ENCODE measurements at regions not wholly inside any gene's neighbourhood (a gene's known extent, or its start where the extent isn't known, plus 50 kb on each side); places are given as distances from the start of the nearest gene placed in this dataset.
"Not testable (repeated sequence)": the region's sequence is repeated elsewhere in the genome, so short reads cannot be mapped to it uniquely, and the experiment has no call there.

- DNase-seq = no peak
Measured at GRCh38 chr6:11885159-11885558, 106.6 kb upstream of the ADTRP start.

DNA sequence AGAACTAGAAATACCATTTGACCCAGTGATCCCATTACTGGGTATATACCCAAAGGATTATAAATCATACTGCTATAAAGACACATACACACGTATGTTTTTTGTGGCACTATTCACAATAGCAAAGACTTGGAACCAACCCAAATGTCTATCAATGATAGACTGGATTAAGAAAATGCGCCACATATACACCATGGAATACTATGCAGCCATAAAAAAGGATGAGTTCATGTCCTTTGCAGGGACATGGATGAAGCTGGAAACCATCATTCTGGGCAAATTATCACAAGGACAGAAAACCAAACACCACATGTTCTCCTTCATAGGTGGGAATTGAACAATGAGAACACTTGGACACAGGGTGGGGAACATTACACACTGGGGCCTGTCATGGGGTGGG is 104.9 kb upstream of the ADTRP start:
- not testable (repeated sequence) for DNase-seq

- not testable (repeated sequence) for DNase-seq
Measured at GRCh38 chr6:11880156-11880555, 101.6 kb upstream of the ADTRP start.

DNA sequence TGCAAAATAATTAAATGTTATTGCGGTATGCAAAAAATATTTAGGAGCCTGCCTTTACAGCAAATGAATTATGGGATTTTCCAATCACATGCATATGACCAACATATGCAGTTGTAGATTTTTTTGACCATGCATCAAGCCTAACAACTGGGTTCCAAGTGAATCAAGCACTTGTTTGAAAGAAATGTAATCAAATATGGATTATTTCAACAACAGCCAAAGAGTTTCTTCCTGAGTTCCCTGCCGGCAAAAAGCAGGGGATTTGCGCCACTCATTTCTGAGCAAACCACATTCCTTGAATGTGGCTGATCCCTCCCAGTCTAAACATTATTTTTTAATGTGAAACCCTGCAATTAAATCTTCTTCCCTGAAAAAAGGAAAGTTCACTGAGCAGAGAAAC is 100.1 kb upstream of the ADTRP start:
- DNase-seq = no peak

DNA sequence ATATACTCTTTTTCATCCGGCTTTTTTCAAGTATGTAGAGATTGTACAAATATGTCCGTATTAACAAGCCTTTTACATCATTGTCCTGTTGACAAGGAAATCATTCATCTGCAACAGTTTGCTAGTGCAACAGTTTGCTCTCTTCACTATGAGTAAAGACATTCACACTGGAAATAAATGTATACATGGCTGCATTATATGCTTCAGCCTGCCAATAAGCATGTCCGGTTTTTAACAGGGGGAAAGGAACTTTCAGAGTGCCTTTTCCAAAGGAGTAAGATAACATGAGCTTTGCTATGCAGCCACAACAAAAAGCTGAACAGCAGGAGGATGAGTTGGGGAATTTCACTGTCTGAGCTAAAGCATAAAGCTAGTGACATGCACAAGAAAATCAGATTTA is 99.4 kb upstream of the ADTRP start:
- no peak for DNase-seq

DNA sequence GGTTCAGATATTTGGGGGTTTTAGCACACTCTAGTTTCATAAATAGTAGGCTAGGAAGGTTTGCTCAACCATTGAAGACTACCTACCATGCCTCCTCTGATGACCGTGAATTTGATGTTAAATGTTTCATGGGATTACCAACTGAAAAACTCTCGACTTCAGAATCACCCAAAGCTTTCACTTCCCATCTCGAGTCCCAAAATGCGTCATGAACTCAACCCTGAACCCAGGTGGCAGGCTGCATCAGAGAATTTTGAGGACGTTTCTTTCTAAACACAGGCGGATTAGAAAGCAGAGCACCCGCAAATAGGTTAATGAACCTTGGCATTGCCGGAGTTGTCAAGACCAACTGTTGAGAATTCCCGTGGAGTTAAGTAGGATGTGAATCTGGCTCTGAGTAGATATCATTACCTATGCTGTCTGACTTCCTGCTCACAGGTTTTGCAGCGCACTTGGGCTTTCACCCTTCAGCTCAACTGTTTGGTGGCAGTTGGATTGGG is 98.4 kb upstream of the ADTRP start:
- no peak for DNase-seq

DNA sequence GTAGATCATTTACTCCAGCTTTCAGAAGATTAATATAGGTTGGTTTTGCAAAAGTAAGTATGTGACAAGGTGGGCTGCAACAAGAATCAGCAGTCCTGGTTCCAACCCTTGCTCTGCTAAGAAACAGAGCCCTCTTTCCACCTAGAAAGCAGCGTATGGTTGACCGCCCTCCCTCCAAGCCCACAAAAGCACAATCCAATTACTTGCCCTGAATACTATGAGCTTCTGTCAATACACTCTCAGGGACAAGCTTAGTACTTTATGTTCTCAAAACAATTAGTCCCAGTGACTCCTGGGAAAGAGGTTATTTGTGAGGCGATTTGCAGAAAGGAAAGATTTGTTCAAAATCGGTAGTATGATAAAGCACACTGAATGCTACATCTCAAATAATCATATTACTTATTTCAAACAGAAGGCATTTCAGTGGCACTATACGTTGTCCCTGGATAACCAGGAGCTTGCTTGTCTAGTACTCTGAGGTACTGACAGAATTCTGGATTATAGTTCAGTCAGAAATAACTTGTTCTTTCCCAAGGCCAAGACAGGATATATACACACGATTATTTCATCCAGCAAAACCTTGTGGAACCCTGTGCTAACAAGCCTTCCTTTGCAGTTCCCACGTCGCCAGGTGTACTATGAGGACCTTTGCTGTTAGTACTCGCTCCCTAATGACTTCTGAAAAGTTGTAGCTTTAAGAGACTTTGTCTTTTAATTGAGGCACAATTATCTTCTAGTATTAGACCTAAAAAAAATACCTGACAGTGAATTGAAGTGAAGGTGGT is 96.9 kb upstream of the ADTRP start:
- no peak for DNase-seq

DNA sequence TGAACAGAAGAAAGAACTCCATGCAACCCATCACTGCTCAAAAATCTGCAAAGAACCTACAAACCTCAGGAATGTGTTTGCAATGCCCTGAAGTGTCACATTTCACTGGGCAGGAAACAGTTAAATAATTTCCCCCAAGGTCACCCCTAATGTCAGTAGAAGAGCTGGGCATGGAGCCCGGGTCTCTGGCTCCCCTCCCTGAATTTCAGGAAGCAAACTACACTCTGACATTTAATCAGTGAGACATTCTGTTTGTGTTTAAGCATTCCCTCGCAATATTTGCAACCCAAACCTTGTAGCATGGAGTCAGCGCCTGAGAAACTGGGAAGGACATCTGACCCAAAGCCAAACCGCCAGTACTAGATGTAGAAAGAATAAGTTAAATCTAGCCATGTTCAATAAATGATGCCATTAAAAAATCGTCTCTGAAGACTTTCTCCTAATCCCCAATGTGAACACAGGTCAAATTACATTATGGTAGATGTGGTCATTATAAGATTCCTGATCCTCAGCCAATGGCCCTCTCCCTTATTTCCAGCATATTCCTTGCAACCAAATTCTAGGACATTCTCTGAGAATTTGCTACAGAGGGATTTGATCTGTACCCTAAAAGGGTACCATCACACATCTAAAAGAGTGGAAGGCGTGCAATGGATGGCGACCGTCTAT is 91.2 kb upstream of the ADTRP start:
- no peak for DNase-seq

DNA sequence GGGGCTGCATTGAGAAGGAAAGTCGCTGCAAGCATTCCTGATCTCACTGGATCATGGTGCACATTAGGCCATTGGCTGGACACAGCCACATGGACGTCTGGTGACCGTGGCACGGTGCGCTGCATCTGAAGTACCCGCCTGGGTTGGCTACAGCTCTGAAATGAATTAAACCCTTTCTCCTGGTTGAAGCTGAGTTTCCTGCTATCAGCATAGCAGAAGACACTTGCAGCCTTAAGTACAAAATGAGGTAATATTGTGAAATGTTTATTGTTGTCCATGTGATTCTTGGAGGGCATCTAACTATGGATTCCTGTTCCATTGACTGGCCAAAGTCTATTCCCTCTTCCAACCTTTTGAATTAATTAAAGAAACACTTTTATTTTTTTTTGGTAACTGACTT is 89.8 kb upstream of the ADTRP start:
- DNase-seq = no peak

GRCh38 chr6:11865680-11866300 is 87.2 kb upstream of the ADTRP start:
- DNase-seq = no peak

GRCh38 chr6:11858439-11858838 is 79.8 kb upstream of the ADTRP start:
- no peak for DNase-seq

DNA sequence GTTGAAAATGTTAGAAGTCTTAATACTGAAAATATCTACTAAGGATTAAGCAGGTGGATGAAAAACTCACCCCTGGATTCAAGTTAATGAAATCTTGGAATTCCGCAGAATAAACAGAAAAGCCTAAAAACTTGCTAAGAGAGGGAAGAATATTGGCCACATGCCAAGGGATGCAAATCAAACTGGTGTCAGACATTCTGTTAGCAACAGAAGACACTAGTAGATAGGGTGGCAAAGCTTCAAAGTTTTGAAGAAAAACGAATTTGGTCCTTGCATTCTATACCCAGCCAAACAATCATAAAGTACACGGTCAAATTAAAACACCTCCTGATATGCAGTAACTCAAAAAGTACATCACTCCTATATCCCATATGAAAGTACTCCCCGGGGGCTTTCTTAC is 77.1 kb upstream of the ADTRP start:
- no peak for DNase-seq

DNA sequence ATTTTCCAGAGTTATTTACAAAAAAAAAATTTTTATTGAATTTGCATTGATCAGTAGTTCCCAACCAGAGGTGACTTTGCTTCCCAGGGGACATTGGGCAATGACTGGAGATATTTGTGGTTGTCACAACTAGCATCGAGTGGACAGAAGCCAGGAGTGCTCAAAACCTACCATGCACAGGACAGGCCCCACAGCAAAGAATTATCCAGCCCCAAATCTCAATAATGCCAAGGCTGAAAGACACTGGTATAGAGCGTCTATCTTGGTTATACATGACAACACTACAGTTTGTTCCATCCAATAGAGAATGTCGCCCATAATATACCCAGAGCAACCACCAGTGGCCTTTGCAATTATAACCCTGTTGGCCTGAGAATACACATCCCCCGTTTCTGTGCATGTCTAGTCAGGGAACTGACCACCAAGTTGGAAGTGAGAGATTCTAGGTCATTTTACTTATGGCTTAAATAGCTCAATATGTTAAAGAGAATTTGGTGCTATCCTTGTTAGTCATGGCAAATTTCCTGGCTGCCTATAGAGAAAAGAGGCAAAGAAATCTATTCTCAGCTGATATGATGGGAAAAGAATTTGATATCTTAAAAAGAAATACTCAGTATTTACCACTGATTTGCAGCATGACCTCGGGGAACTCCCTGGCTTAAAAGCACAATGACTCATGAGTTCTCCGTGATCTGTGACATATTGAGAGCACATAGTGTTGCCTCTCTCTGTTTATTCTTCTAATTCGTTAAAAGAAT is 76.0 kb upstream of the ADTRP start:
- no peak for DNase-seq

GRCh38 chr6:11853678-11854407 is 75.2 kb upstream of the ADTRP start:
- no peak for DNase-seq

- DNase-seq = no peak
Measured at GRCh38 chr6:11852061-11852651, 73.6 kb upstream of the ADTRP start.

- DNase-seq = no peak
Measured at GRCh38 chr6:11851387-11851786, 72.8 kb upstream of the ADTRP start.

- no peak for DNase-seq
Measured at GRCh38 chr6:11848852-11849731, 70.5 kb upstream of the ADTRP start.

DNA sequence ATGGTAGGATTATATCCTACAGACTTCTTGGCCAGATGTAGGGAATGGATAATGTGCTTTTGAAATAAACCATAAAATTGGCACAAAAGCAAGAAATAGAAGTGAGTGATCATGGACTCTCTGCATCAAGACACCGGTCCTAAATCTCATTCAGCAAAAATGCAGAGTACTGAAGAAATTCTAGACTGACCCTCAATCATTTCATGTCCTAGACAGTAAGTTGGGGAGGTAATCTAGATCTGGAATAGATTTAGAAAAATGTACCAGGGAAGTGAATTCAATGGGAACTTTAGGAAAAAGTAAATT is 69.7 kb upstream of the ADTRP start:
- DNase-seq = no peak

- DNase-seq = no peak
Measured at GRCh38 chr6:11847515-11848345, 69.1 kb upstream of the ADTRP start.

GRCh38 chr6:11847068-11847467 is 68.5 kb upstream of the ADTRP start:
- not testable (repeated sequence) for DNase-seq

Measured in NCI-H1436 (cell line).